ENCODE measurements at regions not wholly inside any gene's neighbourhood (a gene's known extent, or its start where the extent isn't known, plus 50 kb on each side); places are given as distances from the start of the nearest gene placed in this dataset.

GRCh38 chrX:150282953-150283352 lies 80.2 kb upstream of the MAMLD1 start:
- TF ChIP-seq EZH2phosphoT487 (IDR thresholded peaks at IDR 0.05; ENCODE audit: insufficient read depth, low read depth) (no peak), EZH2 (IDR thresholded peaks at IDR 0.05; ENCODE audit: insufficient read depth, poor library complexity, severe bottlenecking) (no peak)
